GM12865 (cell line): ENCODE measurements at regions not wholly inside any gene's neighbourhood (a gene's known extent, or its start where the extent isn't known, plus 50 kb on each side); places are given as distances from the start of the nearest gene placed in this dataset.

Experiments
- DNase-seq: peaks from one replicate; pipeline ENCODE4 v3.0.0; 2010; ENCODE audit warnings: low read depth
- H3K4me3 ChIP-seq: 2 replicates; pipeline ENCODE4 v1.5.1; 2011; ENCODE audit warnings: mild to moderate bottlenecking, low read depth, low read length, control low read depth
- TF ChIP-seq, protein P1 (sequence below): IDR thresholded peaks from 2 replicates; pipeline ENCODE4 v1.5.1; 2011; ENCODE audit warnings: low read length, control low read depth, low read depth, inconsistent platforms; ENCODE audit not compliant: insufficient read depth; ENCODE audit errors: missing control alignments

DNA sequence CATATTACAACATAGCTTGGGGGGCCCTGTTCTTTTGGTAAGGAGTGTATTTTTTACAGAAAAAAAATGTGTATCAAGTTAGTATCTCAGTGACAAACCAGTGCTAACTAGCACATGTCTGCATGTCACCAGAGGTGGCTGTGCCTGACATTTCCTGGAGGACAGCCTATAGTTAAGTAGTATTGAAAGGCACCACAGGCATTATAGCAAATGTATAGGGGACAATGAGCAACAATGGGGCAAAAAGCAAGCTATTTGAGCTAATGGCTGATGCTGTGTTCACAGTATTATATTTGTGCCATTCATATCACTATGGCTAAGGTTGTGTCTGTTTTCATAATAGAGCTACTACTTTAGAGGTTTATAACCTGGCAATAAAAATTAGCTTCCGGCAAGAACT, 1644.0 kb downstream of the MAT2B start:
- TF ChIP-seq, protein P1, sequence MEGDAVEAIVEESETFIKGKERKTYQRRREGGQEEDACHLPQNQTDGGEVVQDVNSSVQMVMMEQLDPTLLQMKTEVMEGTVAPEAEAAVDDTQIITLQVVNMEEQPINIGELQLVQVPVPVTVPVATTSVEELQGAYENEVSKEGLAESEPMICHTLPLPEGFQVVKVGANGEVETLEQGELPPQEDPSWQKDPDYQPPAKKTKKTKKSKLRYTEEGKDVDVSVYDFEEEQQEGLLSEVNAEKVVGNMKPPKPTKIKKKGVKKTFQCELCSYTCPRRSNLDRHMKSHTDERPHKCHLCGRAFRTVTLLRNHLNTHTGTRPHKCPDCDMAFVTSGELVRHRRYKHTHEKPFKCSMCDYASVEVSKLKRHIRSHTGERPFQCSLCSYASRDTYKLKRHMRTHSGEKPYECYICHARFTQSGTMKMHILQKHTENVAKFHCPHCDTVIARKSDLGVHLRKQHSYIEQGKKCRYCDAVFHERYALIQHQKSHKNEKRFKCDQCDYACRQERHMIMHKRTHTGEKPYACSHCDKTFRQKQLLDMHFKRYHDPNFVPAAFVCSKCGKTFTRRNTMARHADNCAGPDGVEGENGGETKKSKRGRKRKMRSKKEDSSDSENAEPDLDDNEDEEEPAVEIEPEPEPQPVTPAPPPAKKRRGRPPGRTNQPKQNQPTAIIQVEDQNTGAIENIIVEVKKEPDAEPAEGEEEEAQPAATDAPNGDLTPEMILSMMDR, result no peak
- no peak for DNase-seq
- no peak overlapping the region for H3K4me3 ChIP-seq

DNA sequence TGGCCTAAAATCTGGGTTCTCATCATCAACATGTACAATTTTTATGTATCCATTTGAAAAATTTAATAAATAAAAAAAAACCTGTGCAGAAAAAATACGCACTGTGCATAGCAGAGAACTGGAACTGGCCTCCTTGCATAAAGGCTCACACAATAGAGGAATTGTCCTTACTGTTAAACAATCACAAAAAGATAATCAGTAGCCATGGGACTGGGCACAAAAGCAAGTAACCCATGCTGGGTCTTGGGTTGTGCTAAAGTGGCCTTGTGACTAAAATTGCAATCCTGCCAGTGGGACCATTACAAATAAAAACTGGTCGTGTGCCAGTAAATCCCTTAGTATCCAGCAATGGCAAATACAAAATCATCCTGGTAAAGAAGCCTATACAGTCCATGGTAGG, 1646.6 kb downstream of the MAT2B start:
- DNase-seq, result no peak
- no peak overlapping the region for H3K4me3 ChIP-seq
- TF ChIP-seq, protein P1, result no peak

DNA sequence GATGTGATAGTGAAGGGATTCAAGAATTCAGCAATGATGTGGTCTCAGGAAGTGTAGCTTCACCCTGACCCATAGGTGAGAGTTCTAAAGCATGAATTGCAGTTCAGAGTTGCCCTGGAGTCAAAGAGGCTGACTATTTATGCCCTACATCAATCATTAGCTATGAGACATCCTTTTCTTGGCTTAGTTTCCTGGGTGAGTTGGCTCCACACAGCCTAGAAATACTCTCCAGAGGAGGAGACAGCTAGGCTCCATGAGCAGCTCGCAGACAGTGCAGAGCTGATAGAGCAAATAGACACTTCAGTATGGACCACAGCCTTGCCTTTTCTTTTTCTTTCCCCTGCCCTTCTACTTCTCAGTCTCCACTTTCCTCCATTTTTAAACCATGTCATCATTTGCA, 1651.8 kb downstream of the MAT2B start:
- H3K4me3 ChIP-seq, result no peak overlapping the region
- TF ChIP-seq, protein P1, result no peak
- DNase-seq, result no peak

DNA sequence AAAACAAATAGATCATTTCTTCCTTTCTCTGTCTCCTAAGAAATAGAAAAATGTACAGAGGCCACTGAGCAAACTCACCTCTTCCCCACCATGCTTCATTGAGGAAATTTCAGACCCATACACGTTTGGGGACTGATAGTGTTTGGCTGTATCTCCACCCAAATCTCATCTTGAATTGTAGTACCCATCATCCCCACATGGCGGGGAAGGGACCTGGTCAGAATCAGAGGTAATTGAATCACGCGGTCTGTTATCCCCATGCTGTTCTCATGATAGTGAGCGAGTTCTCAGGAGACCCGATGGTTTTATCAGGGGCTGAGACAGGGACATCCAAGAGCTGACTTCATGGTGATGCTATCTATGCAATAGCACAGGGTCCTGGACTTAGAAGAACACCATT, 1655.8 kb downstream of the MAT2B start:
- no peak for DNase-seq
- H3K4me3 ChIP-seq, result no peak overlapping the region
- TF ChIP-seq, protein P1, result peak; percentile 17

DNA sequence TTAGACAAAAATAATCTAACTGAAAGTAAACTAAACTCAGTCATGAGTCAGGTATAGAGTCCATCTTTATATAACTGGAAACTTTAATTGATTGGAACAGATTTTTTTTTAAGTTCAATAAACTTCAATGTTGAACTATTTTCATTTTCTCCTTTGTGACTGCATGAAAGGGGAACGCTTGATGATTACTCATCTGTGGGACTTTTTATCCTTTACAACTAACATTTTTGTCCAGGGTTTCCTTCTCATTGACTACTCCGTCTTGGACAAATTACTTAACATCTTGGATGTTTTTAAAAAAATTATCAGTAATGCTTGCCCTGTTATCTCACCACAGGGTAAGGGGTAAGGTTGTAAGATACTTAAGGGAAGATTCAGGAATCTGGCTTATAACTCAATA, 1658.4 kb downstream of the MAT2B start:
- TF ChIP-seq, protein P1, result no peak
- H3K4me3 ChIP-seq, result no peak overlapping the region
- no peak for DNase-seq

DNA sequence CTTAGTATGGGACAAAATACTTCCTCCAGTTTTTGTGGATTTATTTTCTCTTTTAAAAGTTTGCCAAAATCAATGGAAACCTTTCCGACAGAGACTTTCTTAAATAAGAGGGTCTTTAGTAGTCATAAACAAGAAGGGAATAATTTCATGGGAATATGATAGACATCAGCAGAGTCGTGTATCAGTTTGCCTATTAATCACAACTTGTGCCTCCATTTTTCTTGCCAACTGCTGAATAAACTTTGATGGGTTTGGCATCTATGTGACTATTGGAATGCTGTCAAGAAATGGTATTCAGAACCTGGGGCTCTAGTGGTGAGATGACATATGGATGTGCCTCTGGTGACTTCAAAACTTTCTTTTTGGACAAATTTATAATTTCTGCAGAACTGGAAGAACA, 1668.2 kb downstream of the MAT2B start:
- TF ChIP-seq, protein P1, result no peak
- H3K4me3 ChIP-seq, result no peak overlapping the region
- no peak for DNase-seq

DNA sequence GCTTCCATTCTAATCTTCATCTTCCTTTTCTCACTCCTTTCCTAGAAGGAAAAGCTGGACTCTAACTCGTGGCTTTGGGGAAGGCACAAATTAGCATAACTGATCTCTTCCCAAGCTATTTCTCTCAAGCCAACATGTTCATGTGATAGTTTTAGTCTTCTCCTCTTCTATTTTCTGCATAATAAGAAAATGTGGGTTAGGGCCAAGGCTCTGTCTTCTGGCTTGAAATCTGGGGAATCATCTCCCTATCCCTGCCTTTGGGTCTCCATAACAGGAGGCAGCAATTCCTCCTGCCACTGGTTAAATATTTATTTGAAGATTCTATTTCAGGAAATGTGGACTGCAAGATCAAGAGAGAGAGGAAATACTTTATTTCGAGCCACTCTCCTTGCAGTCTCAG, 1669.6 kb downstream of the MAT2B start:
- H3K4me3 ChIP-seq, result no peak overlapping the region
- TF ChIP-seq, protein P1, result no peak
- DNase-seq, result no peak
